ENCODE measurements at regions not wholly inside any gene's neighbourhood (a gene's known extent, or its start where the extent isn't known, plus 50 kb on each side); places are given as distances from the start of the nearest gene placed in this dataset.

DNA sequence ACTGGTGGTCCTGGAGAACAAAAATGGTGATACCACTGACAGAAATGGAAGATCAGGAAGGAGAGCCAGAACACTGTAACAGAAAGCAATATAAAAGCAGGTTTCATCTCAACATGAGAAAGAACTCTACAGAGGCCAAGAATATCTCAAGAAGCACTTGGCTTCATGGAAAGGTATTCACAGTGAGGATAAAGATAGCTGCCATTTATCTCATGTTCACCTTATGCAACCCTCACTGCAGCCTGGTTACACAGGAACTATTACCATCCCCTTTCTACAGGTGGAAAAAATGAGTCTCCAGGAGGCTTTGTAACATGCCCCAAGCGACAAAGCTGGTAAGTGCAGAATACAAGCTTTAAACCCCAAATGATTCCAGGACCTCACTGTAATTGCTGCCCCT lies 606.1 kb upstream of the CADM1 start:
- TF ChIP-seq, protein P1, sequence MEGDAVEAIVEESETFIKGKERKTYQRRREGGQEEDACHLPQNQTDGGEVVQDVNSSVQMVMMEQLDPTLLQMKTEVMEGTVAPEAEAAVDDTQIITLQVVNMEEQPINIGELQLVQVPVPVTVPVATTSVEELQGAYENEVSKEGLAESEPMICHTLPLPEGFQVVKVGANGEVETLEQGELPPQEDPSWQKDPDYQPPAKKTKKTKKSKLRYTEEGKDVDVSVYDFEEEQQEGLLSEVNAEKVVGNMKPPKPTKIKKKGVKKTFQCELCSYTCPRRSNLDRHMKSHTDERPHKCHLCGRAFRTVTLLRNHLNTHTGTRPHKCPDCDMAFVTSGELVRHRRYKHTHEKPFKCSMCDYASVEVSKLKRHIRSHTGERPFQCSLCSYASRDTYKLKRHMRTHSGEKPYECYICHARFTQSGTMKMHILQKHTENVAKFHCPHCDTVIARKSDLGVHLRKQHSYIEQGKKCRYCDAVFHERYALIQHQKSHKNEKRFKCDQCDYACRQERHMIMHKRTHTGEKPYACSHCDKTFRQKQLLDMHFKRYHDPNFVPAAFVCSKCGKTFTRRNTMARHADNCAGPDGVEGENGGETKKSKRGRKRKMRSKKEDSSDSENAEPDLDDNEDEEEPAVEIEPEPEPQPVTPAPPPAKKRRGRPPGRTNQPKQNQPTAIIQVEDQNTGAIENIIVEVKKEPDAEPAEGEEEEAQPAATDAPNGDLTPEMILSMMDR (IDR thresholded peaks at IDR 0.05): no peak
- TF ChIP-seq EP300 (IDR thresholded peaks at IDR 0.05): no peak
